GM18867 (cell line): ENCODE measurements at regions not wholly inside any gene's neighbourhood (a gene's known extent, or its start where the extent isn't known, plus 50 kb on each side); places are given as distances from the start of the nearest gene placed in this dataset.

ENCODE experiments used
- ATAC-seq: cut with Tn5 transposase; IDR thresholded peaks from one replicate; pipeline ENCODE4 v1.9.1; 2021; ENCODE audit warnings: mild to moderate bottlenecking, moderate library complexity; ENCODE audit not compliant: unreplicated experiment

- ATAC-seq: no peak
Measured at GRCh38 chr10:57807906-57808305, 459.8 kb downstream of the IPMK start.

GRCh38 chr10:57806675-57807074 lies 461.0 kb downstream of the IPMK start:
- no peak for ATAC-seq

GRCh38 chr10:57799625-57800024 lies 468.1 kb downstream of the IPMK start:
- ATAC-seq: no peak

GRCh38 chr10:57798830-57799229 lies 468.9 kb downstream of the IPMK start:
- ATAC-seq: no peak

- ATAC-seq: no peak
Measured at GRCh38 chr10:57791546-57791945, 476.1 kb downstream of the IPMK start.

- ATAC-seq: no peak
Measured at GRCh38 chr10:57790703-57791102, 477.0 kb downstream of the IPMK start.

GRCh38 chr10:57788117-57788516 lies 479.6 kb downstream of the IPMK start:
- no peak for ATAC-seq

GRCh38 chr10:57786850-57787750 lies 480.6 kb downstream of the IPMK start:
- no peak for ATAC-seq

GRCh38 chr10:57786331-57786730 lies 481.4 kb downstream of the IPMK start:
- ATAC-seq: no peak

- no peak for ATAC-seq
Measured at GRCh38 chr10:57785546-57785945, 482.1 kb downstream of the IPMK start.

GRCh38 chr10:57785068-57785467 lies 482.6 kb downstream of the IPMK start:
- no peak for ATAC-seq

- no peak for ATAC-seq
Measured at GRCh38 chr10:57776688-57777432, 490.8 kb downstream of the IPMK start.

- no peak for ATAC-seq
Measured at GRCh38 chr10:57775250-57775649, 492.4 kb downstream of the IPMK start.

- no peak for ATAC-seq
Measured at GRCh38 chr10:57769298-57769697, 498.4 kb downstream of the IPMK start.

- ATAC-seq: no peak
Measured at GRCh38 chr10:57759777-57760176, 507.9 kb downstream of the IPMK start.

GRCh38 chr10:57754803-57755202 lies 512.9 kb downstream of the IPMK start:
- ATAC-seq: no peak

- no peak for ATAC-seq
Measured at GRCh38 chr10:57743711-57744110, 524.0 kb downstream of the IPMK start.

GRCh38 chr10:57741751-57742150 lies 525.9 kb downstream of the IPMK start:
- ATAC-seq: no peak

GRCh38 chr10:57723305-57723704 lies 544.4 kb downstream of the IPMK start:
- no peak for ATAC-seq

- ATAC-seq: no peak
Measured at GRCh38 chr10:57716884-57717283, 550.8 kb downstream of the IPMK start.

- no peak for ATAC-seq
Measured at GRCh38 chr10:57715233-57715632, 552.5 kb downstream of the IPMK start.

GRCh38 chr10:57707300-57707658 lies 560.4 kb downstream of the IPMK start:
- ATAC-seq: no peak
